Heart left ventricle (tissue), 16 donors: ENCODE measurements at regions not wholly inside any gene's neighbourhood (a gene's known extent, or its start where the extent isn't known, plus 50 kb on each side); places are given as distances from the start of the nearest gene placed in this dataset.

Experiments
- ATAC-seq, 4 donors: fragments of 200-7000 bp; cut with Tn5 transposase; one replicate each; pipeline ENCODE4 v1.9.1; 2020 to 2022; ENCODE audit warnings: moderate library complexity in 4 of 4, mild to moderate bottlenecking in 3 of 4, moderate number of reproducible peaks in 1 of 4
- DNase-seq, 5 donors: peaks; one replicate each; pipeline ENCODE4 v3.0.0-alpha.2; 2020
- H3K27ac ChIP-seq, 12 donors: fragments of 200-600 bp; sonication (generic) in 4 of 12; one replicate each; pipeline versions ENCODE4 v1.5.0 to v1.8.0; 2016 to 2022; ENCODE audit warnings: mild to moderate bottlenecking in 2 of 12
- H3K27me3 ChIP-seq, 9 donors: fragments of 200-600 bp; sonication (generic) in 2 of 9; one replicate each; pipeline versions ENCODE4 v1.5.1 to v1.8.0; 2016 to 2022; ENCODE audit warnings: mild to moderate bottlenecking in 3 of 9
- H3K36me3 ChIP-seq, 9 donors: fragments of 200-600 bp; sonication (generic) in 2 of 9; one replicate each; pipeline versions ENCODE4 v1.5.0 to v1.8.0; 2018 to 2022; ENCODE audit warnings: mild to moderate bottlenecking in 2 of 9
- H3K4me1 ChIP-seq, 12 donors: fragments of 200-600 bp; sonication (generic) in 4 of 12; one replicate each; pipeline versions ENCODE4 v1.5.0 to v1.8.0; 2016 to 2022; ENCODE audit warnings: mild to moderate bottlenecking in 3 of 12
- H3K4me3 ChIP-seq, 12 donors: fragments of 200-600 bp; sonication (generic) in 4 of 12; one replicate each; pipeline versions ENCODE4 v1.5.0 to v1.8.0; 2017 to 2022; ENCODE audit warnings: mild to moderate bottlenecking in 9 of 12, moderate library complexity in 4 of 12
- H3K9me3 ChIP-seq, 12 donors: fragments of 200-600 bp; sonication (generic) in 4 of 12; one replicate each; pipeline versions ENCODE4 v1.5.0 to v1.8.0; 2016 to 2022; ENCODE audit warnings: mild to moderate bottlenecking in 1 of 12
- CTCF ChIP-seq, 12 donors: fragments of 200-600 bp; sonication (generic) in 4 of 12; IDR thresholded peaks; one replicate each; pipeline versions ENCODE4 v1.5.0 to v1.8.0; 2018 to 2022; ENCODE audit warnings: antibody characterized with exemption in 12 of 12, mild to moderate bottlenecking in 5 of 12
- POLR2A ChIP-seq, 2 donors: fragments of 450-650 bp; IDR thresholded peaks; one replicate each; pipeline ENCODE4 v1.6.1; 2017; ENCODE audit warnings: antibody characterized with exemption in 2 of 2, mild to moderate bottlenecking in 2 of 2, moderate library complexity in 2 of 2
- WGBS, 4 donors: extraction: QIAGEN DNeasy Blood & Tissue Kit in 2 of 4; methylation state at CpG; one replicate each; pipeline versions ENCODE4 v1.1.5 to v1.1.7; 2013 to 2018; 5-methylcytosine and 5-hydroxymethylcytosine counted together
- intact Hi-C, 10 donors: fragments of 100-400 bp; cut with DNase I; formaldehyde crosslinking; loops; one replicate each; pipeline versions ENCODE4 v1.11.1 to v1.14.2; 2022
- donor health status: ischemic (EF 13 %, LVEDD 7.1; RV severe dilation, severe dysfunction).
- donor health status: healthy with polysubstance abuse.
- donor health status: DM: no; HTN: yes; CAD: no.
- donor health status: DM: no; HTN: no; CAD: no.
- donor health status: ischemic (EF 25% LVEDD 6.9; RV normal size, moderate dysfunction).
- donor health status: ischemic (EF 25% LVEDD 5.7; RV mildly dilated, moderate dysfunction).
- donor health status: healthy.
- donor health status: DM: yes; HTN: yes; CAD: no.
- donor health status: ischemic (EF 35%, LVEDD 5.7; RV mildly dilated, moderate dysfunction).
- donor health status: nonischemic (EF 11% LVEDD 7.7; RV severe dilation, severe dysfunction).
- donor health status: DM: yes; HTN: yes; CAD: no.
- donor health status: PGD.
- donor health status: ischemic (EF 29% LVEDD 5.4; RV normal size, mild dysfunction).
- donor health status: nonischemic (EF 23%, LVEDD 6.1; RV moderate dilation, normal function).

DNA sequence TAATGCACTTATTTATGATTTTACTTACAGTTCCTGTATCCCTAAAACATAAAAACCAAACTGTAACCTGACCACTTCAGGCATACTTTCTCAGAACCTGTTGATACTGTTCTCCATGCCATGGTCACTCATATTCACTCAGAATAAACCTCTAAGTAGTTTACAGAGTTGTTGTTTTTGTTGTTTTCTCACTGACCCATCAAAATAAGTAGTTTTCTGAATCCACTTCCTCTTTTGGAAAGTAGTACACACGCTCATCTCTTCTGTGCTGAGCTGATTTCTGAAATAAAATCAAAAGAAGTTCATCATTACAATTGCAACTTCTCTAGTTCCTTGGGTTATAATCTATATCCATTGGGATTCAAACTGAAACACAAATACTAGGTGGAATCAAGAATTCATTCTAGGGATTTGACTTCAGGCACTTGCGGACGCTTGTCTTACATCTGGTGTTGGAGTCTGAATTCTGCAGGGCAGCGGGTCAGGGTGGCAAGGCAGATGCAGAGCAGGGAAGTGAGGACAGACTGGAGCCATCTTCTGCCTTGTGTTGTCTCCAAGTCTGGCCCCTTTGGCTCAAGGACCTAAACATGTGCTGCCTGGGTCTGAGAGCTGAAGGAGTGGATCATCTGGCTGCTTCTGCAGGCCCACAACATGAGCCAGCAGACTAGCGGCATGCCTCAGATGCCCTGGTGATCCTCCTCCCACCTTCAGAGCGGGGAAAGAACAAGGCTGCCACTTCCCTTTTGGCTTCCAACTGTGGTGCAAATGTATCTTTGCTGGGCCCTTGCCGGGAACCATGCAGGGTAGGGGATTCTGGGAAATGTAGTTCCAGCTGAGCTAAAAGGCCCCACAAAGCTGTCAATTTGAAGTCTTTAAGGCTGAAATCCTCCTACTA is 167.9 kb upstream of the MYLIP start:
- Histone ChIP-seq H3K9me3 (no peaks in the 10 kb centered on the region), H3K27ac (no peak overlapping the region), H3K4me3 (no peak overlapping the region), H3K4me1 (peaks cover 0 to 17% (median 0%) of the 10 kb centered on the region in 12 donors), H3K27me3 (no peaks in the 10 kb centered on the region), H3K36me3 (no peaks in the 10 kb centered on the region)
- DNase-seq (no peak), ATAC-seq (no peak)
- intact Hi-C loops, result no loop called here
- no peak for TF ChIP-seq POLR2A (IDR thresholded peaks at IDR 0.05)
- no peak for TF ChIP-seq CTCF (IDR thresholded peaks at IDR 0.05)
- 68 to 75% (median 73%) methylated on average over 7 of the region's 7 CpGs for WGBS, 4 donors

DNA sequence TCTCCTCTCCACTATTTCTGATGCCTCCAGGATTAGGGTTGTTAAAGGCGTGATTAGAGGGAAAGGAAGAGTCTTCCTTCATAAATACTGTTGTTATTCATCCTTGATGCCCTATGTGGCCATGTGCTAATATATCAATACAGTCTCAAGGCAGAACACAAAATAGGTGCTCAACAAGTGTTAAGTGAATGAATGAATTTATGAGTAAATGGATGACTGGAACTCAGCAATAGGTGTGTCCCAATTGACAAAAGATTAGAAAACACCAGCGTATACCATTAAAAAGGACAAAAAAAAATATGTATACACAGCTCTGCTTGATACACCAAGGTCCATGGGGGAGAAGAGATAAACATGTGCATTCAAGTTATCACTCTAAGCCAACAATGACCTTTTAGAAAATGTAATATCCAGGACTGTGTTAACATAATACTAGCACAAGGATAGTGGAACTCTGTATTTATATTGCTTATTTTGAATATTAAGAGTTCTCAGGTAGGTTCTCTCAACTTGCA is 171.2 kb upstream of the MYLIP start:
- 92 to 98% (median 94%) methylated on average over 2 of the region's 2 CpGs for WGBS, 4 donors
- H3K36me3 ChIP-seq, result no peaks in the 10 kb centered on the region
- H3K27me3 ChIP-seq, result no peaks in the 10 kb centered on the region
- ATAC-seq, result no peak
- no peak overlapping the region for H3K27ac ChIP-seq
- peaks cover 0 to 30% (median 16%) of the 10 kb centered on the region in 12 donors for H3K4me1 ChIP-seq
- intact Hi-C loops, result no loop called here
- TF ChIP-seq POLR2A (IDR thresholded peaks at IDR 0.05), result no peak
- no peak for TF ChIP-seq CTCF (IDR thresholded peaks at IDR 0.05)
- no peak overlapping the region for H3K4me3 ChIP-seq
- DNase-seq, result no peak
- no peaks in the 10 kb centered on the region for H3K9me3 ChIP-seq

DNA sequence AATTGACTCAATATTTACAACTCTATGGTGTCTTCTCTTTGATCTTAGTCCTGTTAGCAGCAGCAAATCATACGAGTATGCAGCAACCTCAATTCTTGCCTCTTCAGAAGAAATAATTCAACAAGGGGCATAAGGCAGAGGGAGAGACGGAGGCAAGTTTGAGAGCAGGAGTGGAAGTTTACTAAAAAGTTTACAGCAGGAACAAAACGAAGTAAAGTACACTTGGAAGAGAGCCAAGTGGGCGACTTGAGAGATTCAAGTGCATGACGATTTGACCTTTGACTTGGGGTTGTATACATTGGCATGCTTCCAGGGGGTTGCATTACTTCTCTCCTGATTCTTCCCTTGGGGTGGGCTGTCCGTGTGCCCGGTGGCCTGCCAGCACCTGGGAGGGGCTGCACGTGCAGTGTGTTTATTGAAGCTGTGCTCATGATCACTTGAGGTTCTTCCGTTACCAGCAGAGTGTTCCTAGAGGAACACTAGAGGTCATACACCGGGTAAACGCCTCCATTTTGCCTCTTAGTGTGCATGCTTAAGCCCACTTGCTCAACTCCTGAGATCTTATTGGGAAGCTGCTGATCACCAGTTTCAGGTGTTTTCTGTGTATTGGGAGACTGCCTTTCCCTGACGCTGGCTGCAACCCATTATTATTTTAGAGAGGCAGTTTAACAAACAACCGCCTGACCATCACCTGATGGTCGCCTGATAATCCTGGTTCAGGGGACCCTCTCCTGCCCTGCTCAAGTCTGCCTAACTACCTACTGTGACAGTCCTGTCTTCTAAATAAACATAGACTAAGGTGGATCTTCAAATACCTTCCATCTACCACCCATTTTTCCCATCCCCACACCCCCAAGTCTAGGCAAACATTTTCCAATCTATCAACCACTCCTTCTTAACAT is 172.4 kb upstream of the MYLIP start:
- Histone ChIP-seq H3K4me1 (peaks cover 0 to 33% (median 20%) of the 10 kb centered on the region in 12 donors), H3K4me3 (no peak overlapping the region), H3K27me3 (no peaks in the 10 kb centered on the region), H3K27ac (no peak overlapping the region), H3K9me3 (no peaks in the 10 kb centered on the region), H3K36me3 (no peaks in the 10 kb centered on the region)
- no peak for ATAC-seq
- WGBS, 4 donors, result 68 to 75% (median 70%) methylated on average over 12 to 14 of the region's 14 CpGs
- DNase-seq, result no peak
- intact Hi-C loops, result no loop called here
- TF ChIP-seq POLR2A (IDR thresholded peaks at IDR 0.05) (no peak), CTCF (IDR thresholded peaks at IDR 0.05) (no peak)

DNA sequence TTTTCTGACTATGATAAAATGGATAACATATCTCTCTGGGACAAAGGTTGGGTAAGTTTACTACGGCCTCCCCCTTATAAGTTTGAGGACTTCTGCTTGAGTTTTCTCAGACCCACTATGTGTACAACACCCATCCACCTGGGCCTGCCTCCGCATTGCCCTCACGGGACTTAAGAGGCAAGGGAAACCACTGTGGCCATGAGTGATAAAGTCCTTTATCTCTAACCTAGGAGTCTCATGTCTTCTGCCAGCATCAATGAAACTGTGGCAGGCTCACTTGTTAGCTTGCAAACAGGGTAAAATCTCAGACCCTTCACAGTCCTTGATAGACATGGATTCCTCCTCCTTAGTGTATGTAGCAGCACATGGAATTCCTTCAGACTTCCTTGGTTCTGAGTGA is 173.4 kb upstream of the MYLIP start:
- DNase-seq, result no peak
- no peak overlapping the region for H3K4me3 ChIP-seq
- no peak for TF ChIP-seq CTCF (IDR thresholded peaks at IDR 0.05)
- TF ChIP-seq POLR2A (IDR thresholded peaks at IDR 0.05), result no peak
- no peaks in the 10 kb centered on the region for H3K9me3 ChIP-seq
- H3K4me1 ChIP-seq, result peaks cover 0 to 33% (median 17%) of the 10 kb centered on the region in 12 donors
- H3K36me3 ChIP-seq, result no peaks in the 10 kb centered on the region
- intact Hi-C loops, result no loop called here
- H3K27me3 ChIP-seq, result no peaks in the 10 kb centered on the region
- ATAC-seq, result no peak
- WGBS, 4 donors, result 83 to 95% (median 90%) methylated on average over 3 of the region's 3 CpGs
- no peak overlapping the region for H3K27ac ChIP-seq
